B cell (primary cell): ENCODE measurements at regions not wholly inside any gene's neighbourhood (a gene's known extent, or its start where the extent isn't known, plus 50 kb on each side); places are given as distances from the start of the nearest gene placed in this dataset.

ENCODE experiments used
- ATAC-seq: fragments of 200-7000 bp; cut with Tn5 transposase; one replicate; pipeline ENCODE4 v1.10.0; 2021; ENCODE audit warnings: low read depth, mild to moderate bottlenecking, moderate number of reproducible peaks, moderate library complexity
- CTCF ChIA-PET: fragments of 350-600 bp; sonication (Branson Sonifier 250); formaldehyde crosslinking; loops from one replicate; lab custom pipeline; 2021; ENCODE audit warnings: antibody characterized with exemption, inconsistent platforms; lab: Charles Lee
- POLR2A ChIA-PET: fragments of 350-600 bp; sonication (Branson Sonifier 250); formaldehyde crosslinking; loops from one replicate; lab custom pipeline; 2021; ENCODE audit warnings: antibody characterized with exemption; lab: Charles Lee
- DNase-seq: peaks from one replicate; pipeline ENCODE4 v3.0.0; 2013
- H2AFZ ChIP-seq: 2 replicates; pipeline ENCODE4 v1.6.1; 2012; ENCODE audit warnings: mild to moderate bottlenecking, low read depth, low read length; ENCODE audit not compliant: insufficient read depth, poor library complexity, severe bottlenecking
- H3K27ac ChIP-seq, 2 donors: 1 replicate in 1 of 2; 2 replicates in 1 of 2; pipeline ENCODE4 v1.5.1; 2012 to 2013; ENCODE audit warnings: low read length in 2 of 2, mild to moderate bottlenecking in 2 of 2, moderate library complexity in 1 of 2
- H3K27me3 ChIP-seq, 4 experiments: fragments of 200-600 bp in 1 of 4; sonication (generic) in 1 of 4; replicated peaks in 1 of 4; 1 replicate in 2 of 4; 2 replicates in 2 of 4; pipeline versions ENCODE4 v1.6.1 to v1.7.0; 2013 to 2016; ENCODE audit warnings: low read length in 3 of 4, mild to moderate bottlenecking in 2 of 4, mixed read lengths in 1 of 4, moderate library complexity in 1 of 4; ENCODE audit not compliant: insufficient read depth in 4 of 4, control insufficient read depth in 3 of 4; ENCODE audit errors: control extremely low read depth in 1 of 4
- H3K36me3 ChIP-seq, 2 experiments: replicated peaks in 1 of 2; 1 replicate in 1 of 2; 2 replicates in 1 of 2; pipeline versions ENCODE4 v1.6.1 to v1.7.1; 2013; ENCODE audit warnings: low read length in 1 of 2; ENCODE audit not compliant: insufficient read depth in 2 of 2, control insufficient read depth in 1 of 2; ENCODE audit errors: control extremely low read depth in 1 of 2, extremely low read depth in 1 of 2
- H3K4me1 ChIP-seq, 2 donors: fragments of 200-600 bp in 1 of 2; sonication (generic) in 1 of 2; 1 replicate in 1 of 2; 2 replicates in 1 of 2; pipeline versions ENCODE4 v1.5.1 to v1.6.1; 2013 to 2017; ENCODE audit warnings: low read length in 2 of 2; ENCODE audit not compliant: control insufficient read depth in 2 of 2, insufficient read depth in 2 of 2
- H3K4me2 ChIP-seq: replicated peaks from 2 replicates; pipeline ENCODE3; 2012; ENCODE audit warnings: mild to moderate bottlenecking, low read depth, low read length; ENCODE audit not compliant: poor library complexity, severe bottlenecking
- H3K4me3 ChIP-seq, 5 experiments: fragments of 200-600 bp in 1 of 5; sonication (generic) in 1 of 5; 1 replicate in 3 of 5; 2 replicates in 2 of 5; pipeline versions ENCODE4 v1.5.1 to v1.7.0; 2011 to 2016; ENCODE audit warnings: low read length in 4 of 5, mild to moderate bottlenecking in 4 of 5, low read depth in 2 of 5, control low read depth in 1 of 5, moderate library complexity in 1 of 5; ENCODE audit not compliant: insufficient read depth in 1 of 5; ENCODE audit errors: control extremely low read depth in 1 of 5, extremely low read depth in 1 of 5
- H3K79me2 ChIP-seq: fragments of 200-600 bp; sonication (generic); one replicate; pipeline ENCODE4 v1.6.0; 2016; ENCODE audit warnings: low read length; ENCODE audit not compliant: control insufficient read depth, insufficient read depth
- H3K9ac ChIP-seq: fragments of 200-600 bp; sonication (generic); 2 replicates; pipeline ENCODE4 v1.6.1; 2017; ENCODE audit warnings: mild to moderate bottlenecking, low read length, moderate library complexity
- H3K9me3 ChIP-seq, 3 donors: one replicate each; pipeline versions ENCODE4 v1.6.1 to v1.7.1; 2013; ENCODE audit warnings: low read length in 2 of 3; ENCODE audit not compliant: control insufficient read depth in 2 of 3, insufficient read depth in 1 of 3; ENCODE audit errors: control extremely low read depth in 1 of 3
- H4K20me1 ChIP-seq: 2 replicates; pipeline ENCODE4 v1.6.0; 2012; ENCODE audit warnings: mild to moderate bottlenecking, low read length; ENCODE audit not compliant: insufficient read depth, control insufficient read depth, poor library complexity, severe bottlenecking
- H3K27ac Mint-ChIP-seq: one replicate; pipeline ENCODE4 v1.8.0; 2021; ENCODE audit warnings: mixed read lengths
- H3K27me3 Mint-ChIP-seq: one replicate; pipeline ENCODE4 v1.8.0; 2021; ENCODE audit warnings: mixed read lengths
- H3K4me1 Mint-ChIP-seq: one replicate; pipeline ENCODE4 v1.8.0; 2021; ENCODE audit warnings: mixed read lengths
- H3K4me3 Mint-ChIP-seq: one replicate; pipeline ENCODE4 v1.8.0; 2021; ENCODE audit warnings: mixed read lengths
- H3K9me3 Mint-ChIP-seq: one replicate; pipeline ENCODE4 v1.8.0; 2022; ENCODE audit warnings: mixed read lengths; ENCODE audit not compliant: insufficient read depth
- CTCF ChIP-seq: fragments of 200-600 bp; IDR thresholded peaks from one replicate; pipeline ENCODE4 v1.8.0; 2022; ENCODE audit warnings: antibody characterized with exemption, mild to moderate bottlenecking
- EZH2 ChIP-seq: IDR thresholded peaks from 2 replicates; pipeline ENCODE4 v1.6.1; 2012; ENCODE audit warnings: borderline replicate concordance, low read depth, mild to moderate bottlenecking, moderate library complexity, low read length; ENCODE audit not compliant: insufficient read depth, poor library complexity, severe bottlenecking
- WGBS: methylation state at CpG from one replicate; pipeline ENCODE4 v1.1.5; 2013; ENCODE audit warnings: missing lambda C conversion rate; ENCODE audit not compliant: insufficient coverage; 5-methylcytosine and 5-hydroxymethylcytosine counted together
- intact Hi-C: fragments of 100-400 bp; cut with micrococcal nuclease; formaldehyde crosslinking; loops from one replicate; pipeline ENCODE4 v1.10.0; 2022

GRCh38 chr18:34357944-34358580 lies 133.3 kb upstream of the NOL4 start:
- ChIA-PET POLR2A (no interaction called here), CTCF (no interaction called here)
- Histone ChIP-seq H4K20me1 (no peaks in the 10 kb centered on the region), H3K27me3 (no peaks in the 10 kb centered on the region), H3K9ac (no peak overlapping the region), H3K27ac (no peak overlapping the region), H3K4me3 (no peak overlapping the region), H3K79me2 (no peaks in the 10 kb centered on the region), H2AFZ (no peak overlapping the region), H3K4me2 (no peak overlapping the region), H3K36me3 (no peaks in the 10 kb centered on the region), H3K9me3 (no peaks in the 10 kb centered on the region), H3K4me1 (no peaks in the 10 kb centered on the region)
- no peak for TF ChIP-seq EZH2
- no peak for TF ChIP-seq CTCF
- Mint-ChIP-seq H3K9me3 (peaks cover 2% of the 10 kb centered on the region), H3K4me3 (no peak overlapping the region), H3K27ac (no peak overlapping the region), H3K4me1 (no peaks in the 10 kb centered on the region), H3K27me3 (no peaks in the 10 kb centered on the region)
- intact Hi-C loops: no loop called here
- ATAC-seq (no peak), DNase-seq (no peak)
- 86% methylated on average over 1 of the region's 5 CpGs for WGBS

GRCh38 chr18:34358923-34359322 lies 134.2 kb upstream of the NOL4 start:
- CTCF ChIA-PET: no interaction called here
- H3K4me1 ChIP-seq: no peaks in the 10 kb centered on the region
- no peak overlapping the region for H3K9ac ChIP-seq
- no peaks in the 10 kb centered on the region for H3K27me3 ChIP-seq
- Mint-ChIP-seq H3K4me3 (no peak overlapping the region), H3K4me1 (no peaks in the 10 kb centered on the region), H3K9me3 (peaks cover 2% of the 10 kb centered on the region), H3K27me3 (no peaks in the 10 kb centered on the region), H3K27ac (no peak overlapping the region)
- no peak for ATAC-seq
- H2AFZ ChIP-seq: no peak overlapping the region
- H3K9me3 ChIP-seq: no peaks in the 10 kb centered on the region
- H3K4me3 ChIP-seq: no peak overlapping the region
- no peaks in the 10 kb centered on the region for H3K79me2 ChIP-seq
- no peaks in the 10 kb centered on the region for H4K20me1 ChIP-seq
- no peak overlapping the region for H3K4me2 ChIP-seq
- H3K27ac ChIP-seq: no peak overlapping the region
- WGBS: 70% methylated on average over 2 of the region's 2 CpGs
- no peak for DNase-seq
- POLR2A ChIA-PET: no interaction called here
- no peaks in the 10 kb centered on the region for H3K36me3 ChIP-seq
- TF ChIP-seq EZH2 (no peak), CTCF (no peak)
- intact Hi-C loops: no loop called here
